T-cell (primary cell): ENCODE measurements at regions not wholly inside any gene's neighbourhood (a gene's known extent, or its start where the extent isn't known, plus 50 kb on each side); places are given as distances from the start of the nearest gene placed in this dataset.

ENCODE experiments used
- ATAC-seq, 4 experiments: fragments of 200-7000 bp in 3 of 4; fragments of 150-1000 bp in 1 of 4; cut with Tn5 transposase; replicated peaks in 1 of 4; 1 replicate in 3 of 4; 2 replicates in 1 of 4; pipeline ENCODE4 v1.10.0; 2021; ENCODE audit warnings: moderate library complexity in 3 of 4, mild to moderate bottlenecking in 2 of 4, moderate number of reproducible peaks in 1 of 4
- CTCF ChIA-PET, 2 donors: fragments of 300-600 bp; sonication (Branson Sonifier 250); formaldehyde crosslinking; loops; one replicate each; lab custom pipeline; 2022; ENCODE audit warnings: antibody characterized with exemption in 2 of 2; lab: Charles Lee
- POLR2A ChIA-PET, 2 donors: fragments of 300-600 bp; sonication (Branson Sonifier 250); formaldehyde crosslinking; loops; one replicate each; lab custom pipeline; 2022; ENCODE audit warnings: antibody characterized with exemption in 2 of 2; lab: Charles Lee
- DNase-seq, 35 experiments: peaks; one replicate each; pipeline versions ENCODE4 v3.0.0 to v3.0.0-alpha.2; 2013 to 2023
- H3K27ac ChIP-seq: one replicate; pipeline ENCODE4 v1.5.1; 2013; ENCODE audit warnings: low read length
- H3K27me3 ChIP-seq, 2 experiments: replicated peaks in 1 of 2; 1 replicate in 1 of 2; 2 replicates in 1 of 2; pipeline versions ENCODE4 v1.6.1 to v1.7.0; 2013; ENCODE audit warnings: low read length in 1 of 2, mixed read lengths in 1 of 2; ENCODE audit not compliant: control insufficient read depth in 2 of 2, insufficient read depth in 2 of 2; ENCODE audit errors: extremely low read depth in 1 of 2
- H3K36me3 ChIP-seq, 2 donors: 1 replicate in 1 of 2; 2 replicates in 1 of 2; pipeline versions ENCODE4 v1.6.1 to v1.7.0; 2013; ENCODE audit warnings: low read length in 1 of 2; ENCODE audit not compliant: control insufficient read depth in 2 of 2, insufficient read depth in 1 of 2; ENCODE audit errors: extremely low read depth in 1 of 2
- H3K4me1 ChIP-seq, 2 experiments: 1 replicate in 1 of 2; 2 replicates in 1 of 2; pipeline versions ENCODE4 v1.6.1 to v1.7.0; 2013; ENCODE audit warnings: low read length in 2 of 2, mixed read lengths in 1 of 2; ENCODE audit not compliant: insufficient read depth in 2 of 2, control insufficient read depth in 1 of 2; ENCODE audit errors: extremely low read depth in 1 of 2
- H3K4me3 ChIP-seq, 2 donors: 1 replicate in 1 of 2; 2 replicates in 1 of 2; pipeline versions ENCODE4 v1.5.1 to v1.7.0; 2013; ENCODE audit warnings: mild to moderate bottlenecking in 2 of 2, low read length in 1 of 2, moderate library complexity in 1 of 2; ENCODE audit not compliant: control insufficient read depth in 1 of 2; ENCODE audit errors: extremely low read depth in 1 of 2
- H3K9me3 ChIP-seq: 2 replicates; pipeline ENCODE4 v1.7.0; 2013
- H3K27ac Mint-ChIP-seq, 2 donors: one replicate each; pipeline ENCODE4 v1.8.0; 2020 to 2021; ENCODE audit warnings: mild to moderate bottlenecking in 2 of 2, mixed read lengths in 2 of 2
- H3K27me3 Mint-ChIP-seq, 2 donors: one replicate each; pipeline ENCODE4 v1.8.0; 2021 to 2022; ENCODE audit warnings: mixed read lengths in 2 of 2
- H3K36me3 Mint-ChIP-seq: one replicate; pipeline ENCODE4 v1.8.0; 2021; ENCODE audit warnings: mixed read lengths
- H3K4me1 Mint-ChIP-seq, 3 donors: one replicate each; pipeline ENCODE4 v1.8.0; 2020 to 2022; ENCODE audit warnings: mixed read lengths in 3 of 3, mild to moderate bottlenecking in 1 of 3
- H3K4me3 Mint-ChIP-seq, 3 donors: one replicate each; pipeline ENCODE4 v1.8.0; 2020 to 2022; ENCODE audit warnings: mild to moderate bottlenecking in 3 of 3, mixed read lengths in 3 of 3, moderate library complexity in 3 of 3
- H3K9me3 Mint-ChIP-seq, 3 donors: one replicate each; pipeline ENCODE4 v1.8.0; 2020 to 2022; ENCODE audit warnings: mixed read lengths in 3 of 3
- WGBS: methylation state at CpG from one replicate; pipeline ENCODE4 v1.1.5; 2013; ENCODE audit warnings: missing lambda C conversion rate; ENCODE audit not compliant: insufficient coverage; 5-methylcytosine and 5-hydroxymethylcytosine counted together

DNA sequence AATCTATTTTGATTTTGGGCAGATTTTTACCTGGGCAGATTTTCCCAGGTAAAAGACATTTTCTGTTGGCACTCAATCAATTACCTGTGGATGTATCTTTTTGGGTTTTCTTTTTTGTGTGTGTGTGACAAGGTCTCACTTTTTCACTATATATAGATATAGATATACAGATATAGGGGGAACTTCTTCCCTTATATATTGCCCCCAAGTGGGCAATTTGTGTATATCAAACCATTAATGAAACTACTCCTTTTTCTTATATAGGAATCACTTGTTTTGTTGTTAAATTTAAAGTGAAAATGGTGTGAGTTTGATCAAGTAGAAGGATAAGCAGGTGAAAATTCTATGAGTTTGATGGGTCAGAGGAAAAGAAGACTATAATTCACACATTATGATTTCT is 1054.9 kb downstream of the NLGN4Y start:
- Histone ChIP-seq H3K27ac (no peak overlapping the region), H3K4me3 (no peak overlapping the region), H3K27me3 (no peaks in the 10 kb centered on the region), H3K4me1 (no peaks in the 10 kb centered on the region), H3K9me3 (no peaks in the 10 kb centered on the region), H3K36me3 (no peaks in the 10 kb centered on the region)
- DNase-seq (peak in 1 of 35 experiments; percentile 1), ATAC-seq (no peak)
- Mint-ChIP-seq H3K4me1 (no peaks in the 10 kb centered on the region), H3K36me3 (no peaks in the 10 kb centered on the region), H3K27me3 (peaks cover 0 to 2% of the 10 kb centered on the region in 2 donors), H3K27ac (no peak overlapping the region), H3K4me3 (no peak overlapping the region), H3K9me3 (no peaks in the 10 kb centered on the region)
- ChIA-PET POLR2A (no interaction called here), CTCF (no interaction called here)

DNA sequence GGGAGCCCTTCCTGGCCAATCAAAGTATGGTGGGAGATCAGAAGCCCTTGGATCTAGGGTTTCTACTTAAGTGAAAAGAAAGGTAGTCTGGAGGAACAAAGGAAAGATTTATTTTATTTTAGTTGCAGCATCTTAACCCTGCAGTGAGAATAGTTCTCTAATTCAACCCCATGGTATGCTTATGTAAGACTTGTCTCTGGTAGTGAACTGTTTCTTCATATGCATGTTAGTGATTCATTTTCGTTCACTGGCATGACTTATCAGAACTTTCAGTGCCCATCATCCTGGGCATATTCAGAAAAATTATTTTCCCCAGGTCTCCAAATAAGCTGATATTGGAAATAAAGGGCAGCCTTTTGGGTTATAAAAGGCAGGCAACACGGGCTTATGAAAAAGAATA is 1058.8 kb downstream of the NLGN4Y start:
- DNase-seq, result no peak
- Histone ChIP-seq H3K4me3 (no peak overlapping the region), H3K36me3 (no peaks in the 10 kb centered on the region), H3K27me3 (no peaks in the 10 kb centered on the region), H3K4me1 (no peaks in the 10 kb centered on the region), H3K27ac (no peak overlapping the region), H3K9me3 (no peaks in the 10 kb centered on the region)
- no peaks in the 10 kb centered on the region for H3K9me3 Mint-ChIP-seq
- no peaks in the 10 kb centered on the region for H3K36me3 Mint-ChIP-seq
- ChIA-PET POLR2A (no interaction called here), CTCF (no interaction called here)
- no CpG with 5 or more reads among the region's 2 CpGs for WGBS
- H3K4me1 Mint-ChIP-seq, result no peaks in the 10 kb centered on the region
- H3K4me3 Mint-ChIP-seq, result no peak overlapping the region
- ATAC-seq, result no peak
- H3K27me3 Mint-ChIP-seq, result no peaks in the 10 kb centered on the region
- no peak overlapping the region for H3K27ac Mint-ChIP-seq

- 92% methylated on average over 2 of the region's 2 CpGs for WGBS
- Mint-ChIP-seq H3K4me1 (no peaks in the 10 kb centered on the region), H3K27ac (no peak overlapping the region), H3K4me3 (no peak overlapping the region), H3K9me3 (no peaks in the 10 kb centered on the region), H3K27me3 (no peaks in the 10 kb centered on the region), H3K36me3 (no peaks in the 10 kb centered on the region)
- H3K9me3 ChIP-seq, result no peaks in the 10 kb centered on the region
- POLR2A ChIA-PET, result no interaction called here
- H3K27ac ChIP-seq, result no peak overlapping the region
- ATAC-seq, result no peak
- H3K36me3 ChIP-seq, result no peaks in the 10 kb centered on the region
- no peaks in the 10 kb centered on the region for H3K4me1 ChIP-seq
- DNase-seq, result no peak
- CTCF ChIA-PET, result no interaction called here
- H3K27me3 ChIP-seq, result no peaks in the 10 kb centered on the region
- H3K4me3 ChIP-seq, result no peak overlapping the region
Measured at GRCh38 chrY:15592957-15593356, 1068.6 kb downstream of the NLGN4Y start.

DNA sequence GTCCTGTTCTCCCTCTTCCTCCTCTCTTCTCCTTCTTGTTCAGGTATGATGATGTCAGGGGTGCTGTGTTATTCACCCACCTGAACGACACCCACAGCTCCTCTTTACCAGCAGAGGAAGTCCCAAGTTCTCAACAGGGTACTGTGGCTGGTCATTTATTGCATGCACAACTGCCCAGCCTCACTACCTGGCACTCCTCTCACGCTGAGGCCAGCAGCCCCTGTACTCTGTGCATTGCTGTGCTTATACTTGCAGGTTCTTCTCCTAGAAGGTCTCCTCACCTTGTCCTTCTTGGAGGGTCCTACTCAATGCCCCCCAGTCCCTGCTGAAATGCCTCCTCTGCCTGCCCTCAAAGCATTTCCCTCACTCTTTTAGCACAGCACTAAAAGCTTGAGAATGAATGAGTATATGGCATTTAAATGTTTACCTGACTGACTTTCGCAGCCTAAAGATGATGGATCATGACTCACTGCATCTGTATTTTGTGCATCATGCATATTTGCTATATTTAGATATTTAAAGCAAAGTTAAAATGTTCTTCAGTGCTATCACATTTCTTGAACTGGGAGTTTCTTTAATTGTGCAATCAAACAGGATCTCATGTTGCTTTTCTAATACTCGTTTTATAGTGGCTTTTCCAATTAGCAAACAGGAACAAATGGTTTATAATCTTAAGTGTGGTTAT is 1069.3 kb downstream of the NLGN4Y start:
- H3K27ac ChIP-seq, result no peak overlapping the region
- H3K9me3 Mint-ChIP-seq, result no peaks in the 10 kb centered on the region
- POLR2A ChIA-PET, result no interaction called here
- H3K36me3 Mint-ChIP-seq, result no peaks in the 10 kb centered on the region
- H3K4me1 ChIP-seq, result no peaks in the 10 kb centered on the region
- H3K27me3 ChIP-seq, result no peaks in the 10 kb centered on the region
- H3K36me3 ChIP-seq, result no peaks in the 10 kb centered on the region
- ATAC-seq (no peak), DNase-seq (no peak)
- H3K4me3 ChIP-seq, result no peak overlapping the region
- no peaks in the 10 kb centered on the region for H3K9me3 ChIP-seq
- no peaks in the 10 kb centered on the region for H3K27me3 Mint-ChIP-seq
- no peak overlapping the region for H3K4me3 Mint-ChIP-seq
- no peaks in the 10 kb centered on the region for H3K4me1 Mint-ChIP-seq
- H3K27ac Mint-ChIP-seq, result no peak overlapping the region
- CTCF ChIA-PET, result no interaction called here
- WGBS, result no CpG with 5 or more reads among the region's 4 CpGs

GRCh38 chrY:15594179-15594578 is 1069.8 kb downstream of the NLGN4Y start:
- Mint-ChIP-seq H3K27me3 (no peaks in the 10 kb centered on the region), H3K27ac (no peak overlapping the region), H3K9me3 (no peaks in the 10 kb centered on the region), H3K4me1 (no peaks in the 10 kb centered on the region), H3K4me3 (no peak overlapping the region), H3K36me3 (no peaks in the 10 kb centered on the region)
- Histone ChIP-seq H3K27ac (no peak overlapping the region), H3K36me3 (no peaks in the 10 kb centered on the region), H3K4me3 (no peak overlapping the region), H3K4me1 (no peaks in the 10 kb centered on the region), H3K9me3 (no peaks in the 10 kb centered on the region), H3K27me3 (no peaks in the 10 kb centered on the region)
- no CpG with 5 or more reads among the region's 3 CpGs for WGBS
- DNase-seq, result no peak
- POLR2A ChIA-PET, result no interaction called here
- CTCF ChIA-PET, result no interaction called here
- no peak for ATAC-seq

- ChIA-PET CTCF (no interaction called here), POLR2A (no interaction called here)
- no peaks in the 10 kb centered on the region for H3K4me1 ChIP-seq
- no peaks in the 10 kb centered on the region for H3K36me3 Mint-ChIP-seq
- no peaks in the 10 kb centered on the region for H3K9me3 ChIP-seq
- no peak overlapping the region for H3K27ac ChIP-seq
- no peaks in the 10 kb centered on the region for H3K36me3 ChIP-seq
- H3K27ac Mint-ChIP-seq, result no peak overlapping the region
- no peaks in the 10 kb centered on the region for H3K4me1 Mint-ChIP-seq
- H3K27me3 ChIP-seq, result no peaks in the 10 kb centered on the region
- DNase-seq, result no peak
- H3K27me3 Mint-ChIP-seq, result no peaks in the 10 kb centered on the region
- H3K9me3 Mint-ChIP-seq, result peaks cover 0 to 4% (median 0%) of the 10 kb centered on the region in 3 donors
- no peak overlapping the region for H3K4me3 ChIP-seq
- no CpG with 5 or more reads among the region's 3 CpGs for WGBS
- ATAC-seq, result no peak
- no peak overlapping the region for H3K4me3 Mint-ChIP-seq
Measured at GRCh38 chrY:15600565-15600964, 1076.2 kb downstream of the NLGN4Y start.

DNA sequence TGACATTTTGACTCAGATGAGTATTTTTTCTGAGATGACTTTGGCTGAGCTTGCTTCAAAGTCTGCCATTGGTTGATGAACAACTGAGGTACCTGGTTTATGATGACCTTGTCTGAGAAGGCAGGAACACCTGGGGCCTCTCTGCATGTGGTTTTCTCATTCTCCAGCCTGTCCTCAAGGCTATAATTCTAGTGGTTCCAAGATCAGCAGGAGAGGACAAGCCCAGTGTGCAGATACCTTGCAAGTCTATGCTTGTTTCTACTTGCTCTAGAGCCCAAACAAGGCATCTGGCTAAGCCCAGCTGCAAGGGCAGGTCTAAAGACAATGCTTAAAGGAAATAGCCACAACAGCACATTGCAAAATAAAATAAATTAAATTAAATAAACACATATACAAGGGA is 1100.0 kb downstream of the NLGN4Y start:
- Mint-ChIP-seq H3K9me3 (peaks cover 0 to 8% (median 0%) of the 10 kb centered on the region in 3 donors), H3K27ac (no peak overlapping the region), H3K27me3 (no peaks in the 10 kb centered on the region), H3K36me3 (no peaks in the 10 kb centered on the region), H3K4me3 (no peak overlapping the region), H3K4me1 (no peaks in the 10 kb centered on the region)
- no peak for DNase-seq
- Histone ChIP-seq H3K9me3 (no peaks in the 10 kb centered on the region), H3K4me1 (no peaks in the 10 kb centered on the region), H3K27ac (no peak overlapping the region), H3K36me3 (no peaks in the 10 kb centered on the region), H3K27me3 (no peaks in the 10 kb centered on the region), H3K4me3 (no peak overlapping the region)
- CTCF ChIA-PET, result no interaction called here
- no peak for ATAC-seq
- POLR2A ChIA-PET, result no interaction called here
